ENCODE measurements at regions not wholly inside any gene's neighbourhood (a gene's known extent, or its start where the extent isn't known, plus 50 kb on each side); places are given as distances from the start of the nearest gene placed in this dataset.

DNA sequence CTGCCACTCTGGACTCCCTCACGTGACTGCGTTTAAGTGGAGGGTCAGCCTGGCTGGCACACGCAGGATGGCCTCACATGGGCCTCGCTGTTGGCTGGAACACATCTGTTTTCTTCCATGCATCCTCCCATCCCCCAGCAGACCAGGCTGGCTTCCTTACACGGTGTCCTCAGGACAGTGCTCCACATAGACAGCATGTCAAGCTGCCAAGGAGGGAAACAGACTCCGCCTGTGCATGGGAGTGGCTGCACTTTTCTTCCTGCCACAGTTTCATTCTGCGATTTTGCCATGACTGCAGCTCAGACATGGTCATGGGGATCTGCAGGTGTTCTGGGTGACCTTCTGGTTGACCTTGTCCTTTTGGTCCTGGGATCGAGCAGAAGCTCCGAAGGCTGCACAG, 344.2 kb downstream of the SHANK2 start:
- WGBS (ENCODE audit: insufficient coverage): 75% methylated on average over 9 of the region's 9 CpGs
- no peak for DNase-seq (ENCODE audit: low read depth in 4 of 6, low spot score in 6 of 6)
- Histone ChIP-seq H3K9me3 (ENCODE audit: control insufficient read depth, insufficient read depth, low read length) (no peaks in the 10 kb centered on the region), H3K27me3 (ENCODE audit: control insufficient read depth, insufficient read depth, low read length) (no peaks in the 10 kb centered on the region), H3K4me1 (ENCODE audit: control insufficient read depth, insufficient read depth, low read length) (no peaks in the 10 kb centered on the region), H3K27ac (ENCODE audit: low read depth, low read length) (no peak overlapping the region), H3K4me3 (ENCODE audit: low read depth, low read length) (no peak overlapping the region), H3K36me3 (ENCODE audit: control insufficient read depth, insufficient read depth, low read length) (no peaks in the 10 kb centered on the region)

- WGBS (ENCODE audit: insufficient coverage): 100% methylated on average over 4 of the region's 7 CpGs
- no peaks in the 10 kb centered on the region for H3K36me3 ChIP-seq (ENCODE audit: control insufficient read depth, insufficient read depth, low read length)
- no peaks in the 10 kb centered on the region for H3K27me3 ChIP-seq (ENCODE audit: control insufficient read depth, insufficient read depth, low read length)
- DNase-seq (ENCODE audit: low read depth in 4 of 6, low spot score in 6 of 6): no peak
- H3K4me1 ChIP-seq (ENCODE audit: control insufficient read depth, insufficient read depth, low read length): peaks cover 17% of the 10 kb centered on the region
- H3K9me3 ChIP-seq (ENCODE audit: control insufficient read depth, insufficient read depth, low read length): no peaks in the 10 kb centered on the region
- no peak overlapping the region for H3K4me3 ChIP-seq (ENCODE audit: low read depth, low read length)
- no peak overlapping the region for H3K27ac ChIP-seq (ENCODE audit: low read depth, low read length)
Measured at GRCh38 chr11:70910835-70911234, 341.5 kb downstream of the SHANK2 start.

- Histone ChIP-seq H3K4me3 (ENCODE audit: low read depth, low read length) (no peak overlapping the region), H3K9me3 (ENCODE audit: control insufficient read depth, insufficient read depth, low read length) (no peaks in the 10 kb centered on the region), H3K27ac (ENCODE audit: low read depth, low read length) (no peak overlapping the region), H3K27me3 (ENCODE audit: control insufficient read depth, insufficient read depth, low read length) (no peaks in the 10 kb centered on the region), H3K4me1 (ENCODE audit: control insufficient read depth, insufficient read depth, low read length) (peaks cover 20% of the 10 kb centered on the region), H3K36me3 (ENCODE audit: control insufficient read depth, insufficient read depth, low read length) (no peaks in the 10 kb centered on the region)
- no peak for DNase-seq (ENCODE audit: low read depth in 4 of 6, low spot score in 6 of 6)
- WGBS (ENCODE audit: insufficient coverage): 69% methylated on average over 5 of the region's 11 CpGs
Measured at GRCh38 chr11:70912226-70912840, 340.0 kb downstream of the SHANK2 start.

GRCh38 chr11:70913715-70914231, 338.6 kb downstream of the SHANK2 start:
- Histone ChIP-seq H3K27ac (ENCODE audit: low read depth, low read length) (no peak overlapping the region), H3K27me3 (ENCODE audit: control insufficient read depth, insufficient read depth, low read length) (no peaks in the 10 kb centered on the region), H3K36me3 (ENCODE audit: control insufficient read depth, insufficient read depth, low read length) (no peaks in the 10 kb centered on the region), H3K4me3 (ENCODE audit: low read depth, low read length) (peak overlapping the region; percentile 0), H3K9me3 (ENCODE audit: control insufficient read depth, insufficient read depth, low read length) (no peaks in the 10 kb centered on the region), H3K4me1 (ENCODE audit: control insufficient read depth, insufficient read depth, low read length) (peaks cover 20% of the 10 kb centered on the region)
- 11% methylated on average over 11 of the region's 13 CpGs for WGBS (ENCODE audit: insufficient coverage)
- peak in 3 of 6 donors; percentile 62 to 94 (median 76) for DNase-seq (ENCODE audit: low read depth in 4 of 6, low spot score in 6 of 6)

- no peaks in the 10 kb centered on the region for H3K36me3 ChIP-seq (ENCODE audit: control insufficient read depth, insufficient read depth, low read length)
- no peak for DNase-seq (ENCODE audit: low read depth in 4 of 6, low spot score in 6 of 6)
- peaks cover 20% of the 10 kb centered on the region for H3K4me1 ChIP-seq (ENCODE audit: control insufficient read depth, insufficient read depth, low read length)
- H3K4me3 ChIP-seq (ENCODE audit: low read depth, low read length): no peak overlapping the region
- no peak overlapping the region for H3K27ac ChIP-seq (ENCODE audit: low read depth, low read length)
- H3K27me3 ChIP-seq (ENCODE audit: control insufficient read depth, insufficient read depth, low read length): no peaks in the 10 kb centered on the region
- WGBS (ENCODE audit: insufficient coverage): 100% methylated on average over 1 of the region's 7 CpGs
- H3K9me3 ChIP-seq (ENCODE audit: control insufficient read depth, insufficient read depth, low read length): no peaks in the 10 kb centered on the region
Measured at GRCh38 chr11:70914496-70914895, 337.9 kb downstream of the SHANK2 start.

- H3K27me3 ChIP-seq (ENCODE audit: control insufficient read depth, insufficient read depth, low read length): no peaks in the 10 kb centered on the region
- no peak overlapping the region for H3K27ac ChIP-seq (ENCODE audit: low read depth, low read length)
- H3K4me1 ChIP-seq (ENCODE audit: control insufficient read depth, insufficient read depth, low read length): peaks cover 20% of the 10 kb centered on the region
- WGBS (ENCODE audit: insufficient coverage): 59% methylated on average over 13 of the region's 17 CpGs
- no peaks in the 10 kb centered on the region for H3K36me3 ChIP-seq (ENCODE audit: control insufficient read depth, insufficient read depth, low read length)
- H3K4me3 ChIP-seq (ENCODE audit: low read depth, low read length): no peak overlapping the region
- no peaks in the 10 kb centered on the region for H3K9me3 ChIP-seq (ENCODE audit: control insufficient read depth, insufficient read depth, low read length)
- peak in 2 of 6 donors; percentile 75 to 79 for DNase-seq (ENCODE audit: low read depth in 4 of 6, low spot score in 6 of 6)
Measured at GRCh38 chr11:70915158-70915985, 337.0 kb downstream of the SHANK2 start.

- peaks cover 20% of the 10 kb centered on the region for H3K4me1 ChIP-seq (ENCODE audit: control insufficient read depth, insufficient read depth, low read length)
- no peak overlapping the region for H3K4me3 ChIP-seq (ENCODE audit: low read depth, low read length)
- H3K27me3 ChIP-seq (ENCODE audit: control insufficient read depth, insufficient read depth, low read length): no peaks in the 10 kb centered on the region
- no peak overlapping the region for H3K27ac ChIP-seq (ENCODE audit: low read depth, low read length)
- DNase-seq (ENCODE audit: low read depth in 4 of 6, low spot score in 6 of 6): peak in 3 of 6 donors; percentile 16 to 87 (median 23)
- WGBS (ENCODE audit: insufficient coverage): 47% methylated on average over 5 of the region's 8 CpGs
- H3K9me3 ChIP-seq (ENCODE audit: control insufficient read depth, insufficient read depth, low read length): peaks cover 2% of the 10 kb centered on the region
- no peaks in the 10 kb centered on the region for H3K36me3 ChIP-seq (ENCODE audit: control insufficient read depth, insufficient read depth, low read length)
Measured at GRCh38 chr11:70916351-70916750, 336.0 kb downstream of the SHANK2 start.

GRCh38 chr11:70918242-70918641, 334.1 kb downstream of the SHANK2 start:
- no peaks in the 10 kb centered on the region for H3K27me3 ChIP-seq (ENCODE audit: control insufficient read depth, insufficient read depth, low read length)
- no peak overlapping the region for H3K27ac ChIP-seq (ENCODE audit: low read depth, low read length)
- WGBS (ENCODE audit: insufficient coverage): 77% methylated on average over 5 of the region's 7 CpGs
- no peak for DNase-seq (ENCODE audit: low read depth in 4 of 6, low spot score in 6 of 6)
- H3K9me3 ChIP-seq (ENCODE audit: control insufficient read depth, insufficient read depth, low read length): peaks cover 10% of the 10 kb centered on the region
- no peaks in the 10 kb centered on the region for H3K36me3 ChIP-seq (ENCODE audit: control insufficient read depth, insufficient read depth, low read length)
- peaks cover 20% of the 10 kb centered on the region for H3K4me1 ChIP-seq (ENCODE audit: control insufficient read depth, insufficient read depth, low read length)
- H3K4me3 ChIP-seq (ENCODE audit: low read depth, low read length): no peak overlapping the region

DNA sequence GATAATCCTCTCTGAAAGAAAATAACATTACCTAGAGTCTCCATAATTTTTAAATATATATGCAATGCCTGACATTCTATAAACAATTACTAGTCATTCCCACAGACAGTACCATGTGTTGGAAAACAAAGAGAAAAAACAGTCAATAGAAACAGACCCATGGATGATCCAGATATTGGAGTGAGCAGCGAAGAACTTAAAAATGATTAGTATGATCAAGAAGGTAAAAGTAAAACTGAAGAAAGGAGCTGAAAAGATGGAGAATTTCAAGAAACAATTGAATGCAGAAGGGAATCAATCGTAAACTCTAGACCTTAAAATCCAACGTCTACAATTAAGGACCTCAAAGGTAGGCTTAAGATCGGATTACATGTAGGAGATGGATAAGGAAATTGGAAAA, 330.6 kb downstream of the SHANK2 start:
- no peaks in the 10 kb centered on the region for H3K36me3 ChIP-seq (ENCODE audit: control insufficient read depth, insufficient read depth, low read length)
- no peak overlapping the region for H3K4me3 ChIP-seq (ENCODE audit: low read depth, low read length)
- 100% methylated on average over 1 of the region's 4 CpGs for WGBS (ENCODE audit: insufficient coverage)
- peaks cover 10% of the 10 kb centered on the region for H3K9me3 ChIP-seq (ENCODE audit: control insufficient read depth, insufficient read depth, low read length)
- H3K27ac ChIP-seq (ENCODE audit: low read depth, low read length): no peak overlapping the region
- H3K27me3 ChIP-seq (ENCODE audit: control insufficient read depth, insufficient read depth, low read length): no peaks in the 10 kb centered on the region
- no peaks in the 10 kb centered on the region for H3K4me1 ChIP-seq (ENCODE audit: control insufficient read depth, insufficient read depth, low read length)
- DNase-seq (ENCODE audit: low read depth in 4 of 6, low spot score in 6 of 6): no peak

- DNase-seq (ENCODE audit: low read depth in 4 of 6, low spot score in 6 of 6): no peak
- Histone ChIP-seq H3K4me3 (ENCODE audit: low read depth, low read length) (no peak overlapping the region), H3K9me3 (ENCODE audit: control insufficient read depth, insufficient read depth, low read length) (peaks cover 10% of the 10 kb centered on the region), H3K4me1 (ENCODE audit: control insufficient read depth, insufficient read depth, low read length) (no peaks in the 10 kb centered on the region), H3K36me3 (ENCODE audit: control insufficient read depth, insufficient read depth, low read length) (no peaks in the 10 kb centered on the region), H3K27me3 (ENCODE audit: control insufficient read depth, insufficient read depth, low read length) (no peaks in the 10 kb centered on the region), H3K27ac (ENCODE audit: low read depth, low read length) (no peak overlapping the region)
- WGBS (ENCODE audit: insufficient coverage): 91% methylated on average over 8 of the region's 8 CpGs
Measured at GRCh38 chr11:70924108-70924507, 328.3 kb downstream of the SHANK2 start.
